Activated CD4-positive, CD25-positive, alpha-beta regulatory T cell treated with anti-CD3 and anti-CD28 coated beads, Interleukin-2, amount 50 U/mL, for 24 hours (primary cell): ENCODE measurements at regions not wholly inside any gene's neighbourhood (a gene's known extent, or its start where the extent isn't known, plus 50 kb on each side); places are given as distances from the start of the nearest gene placed in this dataset.

ENCODE experiments used
- ATAC-seq, 2 donors: fragments of 150-1000 bp; cut with Tn5 transposase; one replicate each; pipeline ENCODE4 v1.10.0; 2021; ENCODE audit warnings: mild to moderate bottlenecking in 1 of 2, moderate library complexity in 1 of 2

GRCh38 chr9:90948156-90948555, 146.5 kb downstream of the SYK start:
- no peak for ATAC-seq

GRCh38 chr9:90950600-90950999, 149.0 kb downstream of the SYK start:
- no peak for ATAC-seq

GRCh38 chr9:90953200-90953599, 151.6 kb downstream of the SYK start:
- no peak for ATAC-seq

- no peak for ATAC-seq
These were observed 152.2 kb downstream of the SYK start for GRCh38 chr9:90953805-90954204.

GRCh38 chr9:90956026-90956810, 154.6 kb downstream of the SYK start:
- ATAC-seq = no peak

- ATAC-seq = no peak
These were observed 156.7 kb downstream of the SYK start for GRCh38 chr9:90958328-90958727.

- ATAC-seq = no peak
These were observed 159.3 kb downstream of the SYK start for GRCh38 chr9:90960941-90961340.

GRCh38 chr9:90961375-90961774, 159.8 kb downstream of the SYK start:
- ATAC-seq = no peak

- peak in 1 of 2 donors; percentile 36 for ATAC-seq
These were observed 162.7 kb downstream of the SYK start for GRCh38 chr9:90964101-90965020.

GRCh38 chr9:90965226-90966030, 163.8 kb downstream of the SYK start:
- no peak for ATAC-seq

- no peak for ATAC-seq
These were observed 164.3 kb downstream of the SYK start for GRCh38 chr9:90966031-90966290.

- peak; percentile 44 to 58 for ATAC-seq
These were observed 165.0 kb downstream of the SYK start for GRCh38 chr9:90966480-90967144.

GRCh38 chr9:90967145-90967538, 165.5 kb downstream of the SYK start:
- ATAC-seq = no peak

- ATAC-seq = no peak
These were observed 167.5 kb downstream of the SYK start for GRCh38 chr9:90969021-90969675.

GRCh38 chr9:90970608-90971007, 169.0 kb downstream of the SYK start:
- no peak for ATAC-seq

GRCh38 chr9:90972057-90972456, 170.4 kb downstream of the SYK start:
- ATAC-seq = no peak

- no peak for ATAC-seq
These were observed 172.4 kb downstream of the SYK start for GRCh38 chr9:90974016-90974415.

GRCh38 chr9:90974643-90975245, 173.1 kb downstream of the SYK start:
- ATAC-seq = no peak

GRCh38 chr9:90975781-90976538, 174.3 kb downstream of the SYK start:
- ATAC-seq = no peak

GRCh38 chr9:90979138-90979551, 177.5 kb downstream of the SYK start:
- ATAC-seq = no peak

GRCh38 chr9:90979639-90980038, 178.0 kb downstream of the SYK start:
- no peak for ATAC-seq
